ENCODE measurements at regions not wholly inside any gene's neighbourhood (a gene's known extent, or its start where the extent isn't known, plus 50 kb on each side); places are given as distances from the start of the nearest gene placed in this dataset.

DNA sequence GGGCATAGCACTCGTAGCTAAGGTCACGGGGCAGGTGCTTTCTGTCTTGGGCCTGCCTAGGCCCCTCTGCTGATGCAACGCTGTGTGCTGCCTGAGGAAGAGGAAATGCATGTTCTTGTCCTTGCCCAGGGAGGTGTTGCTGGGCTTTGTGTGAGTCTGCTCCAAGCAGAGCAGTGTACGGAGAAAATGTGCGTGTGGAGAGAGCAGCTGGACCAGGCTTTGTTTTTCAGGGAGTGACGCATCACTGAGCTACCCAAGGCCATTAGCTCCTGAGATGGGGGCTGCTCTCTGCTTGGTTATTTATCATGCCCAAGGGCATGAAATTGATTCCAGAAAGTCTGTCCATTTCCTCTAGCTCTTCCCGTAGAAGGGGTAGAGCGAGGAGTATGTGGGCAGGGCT, 82.9 kb upstream of the THY1 start:
- TF ChIP-seq, protein P1, sequence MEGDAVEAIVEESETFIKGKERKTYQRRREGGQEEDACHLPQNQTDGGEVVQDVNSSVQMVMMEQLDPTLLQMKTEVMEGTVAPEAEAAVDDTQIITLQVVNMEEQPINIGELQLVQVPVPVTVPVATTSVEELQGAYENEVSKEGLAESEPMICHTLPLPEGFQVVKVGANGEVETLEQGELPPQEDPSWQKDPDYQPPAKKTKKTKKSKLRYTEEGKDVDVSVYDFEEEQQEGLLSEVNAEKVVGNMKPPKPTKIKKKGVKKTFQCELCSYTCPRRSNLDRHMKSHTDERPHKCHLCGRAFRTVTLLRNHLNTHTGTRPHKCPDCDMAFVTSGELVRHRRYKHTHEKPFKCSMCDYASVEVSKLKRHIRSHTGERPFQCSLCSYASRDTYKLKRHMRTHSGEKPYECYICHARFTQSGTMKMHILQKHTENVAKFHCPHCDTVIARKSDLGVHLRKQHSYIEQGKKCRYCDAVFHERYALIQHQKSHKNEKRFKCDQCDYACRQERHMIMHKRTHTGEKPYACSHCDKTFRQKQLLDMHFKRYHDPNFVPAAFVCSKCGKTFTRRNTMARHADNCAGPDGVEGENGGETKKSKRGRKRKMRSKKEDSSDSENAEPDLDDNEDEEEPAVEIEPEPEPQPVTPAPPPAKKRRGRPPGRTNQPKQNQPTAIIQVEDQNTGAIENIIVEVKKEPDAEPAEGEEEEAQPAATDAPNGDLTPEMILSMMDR (IDR thresholded peaks at IDR 0.05) = no peak

DNA sequence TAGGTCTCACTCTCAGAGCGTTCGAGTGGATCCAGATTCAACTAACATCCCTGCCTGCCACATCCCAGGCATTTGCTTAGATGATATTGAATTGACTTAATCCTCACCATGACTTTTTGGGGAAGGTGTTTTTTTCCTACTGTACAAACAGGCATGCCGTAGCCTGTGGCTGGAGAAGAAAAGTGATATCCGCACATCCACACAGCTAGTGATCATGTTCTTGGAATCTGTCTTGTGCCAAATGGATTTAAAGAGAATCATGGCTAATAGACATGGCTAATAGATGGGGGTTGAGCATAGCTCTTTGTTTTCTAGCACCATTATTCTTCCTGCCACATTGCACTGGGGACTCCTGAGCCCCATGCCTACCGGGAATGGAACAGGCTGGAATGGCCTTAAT, 82.1 kb upstream of the THY1 start:
- TF ChIP-seq, protein P1 (IDR thresholded peaks at IDR 0.05) = no peak

DNA sequence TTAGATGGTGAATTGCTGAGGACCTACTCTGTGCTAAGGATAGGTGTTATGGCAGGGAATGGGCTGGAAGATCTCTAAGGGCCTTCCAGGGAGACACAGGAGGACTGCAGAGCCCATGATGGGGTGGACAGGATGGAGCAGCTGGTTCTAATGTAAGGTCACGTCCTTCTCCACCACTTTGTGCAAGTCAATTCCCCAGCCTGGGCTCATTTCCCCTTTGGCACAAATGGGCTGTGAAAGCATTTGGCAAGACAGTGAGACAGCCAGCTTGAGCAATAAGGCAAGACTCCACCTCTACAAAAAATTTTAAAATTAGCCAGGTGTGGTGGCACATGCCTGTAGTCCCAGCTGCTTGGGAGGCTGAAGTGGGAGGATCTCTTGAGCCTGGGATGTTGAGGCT, 81.4 kb upstream of the THY1 start:
- TF ChIP-seq, protein P1 (IDR thresholded peaks at IDR 0.05) = no peak

DNA sequence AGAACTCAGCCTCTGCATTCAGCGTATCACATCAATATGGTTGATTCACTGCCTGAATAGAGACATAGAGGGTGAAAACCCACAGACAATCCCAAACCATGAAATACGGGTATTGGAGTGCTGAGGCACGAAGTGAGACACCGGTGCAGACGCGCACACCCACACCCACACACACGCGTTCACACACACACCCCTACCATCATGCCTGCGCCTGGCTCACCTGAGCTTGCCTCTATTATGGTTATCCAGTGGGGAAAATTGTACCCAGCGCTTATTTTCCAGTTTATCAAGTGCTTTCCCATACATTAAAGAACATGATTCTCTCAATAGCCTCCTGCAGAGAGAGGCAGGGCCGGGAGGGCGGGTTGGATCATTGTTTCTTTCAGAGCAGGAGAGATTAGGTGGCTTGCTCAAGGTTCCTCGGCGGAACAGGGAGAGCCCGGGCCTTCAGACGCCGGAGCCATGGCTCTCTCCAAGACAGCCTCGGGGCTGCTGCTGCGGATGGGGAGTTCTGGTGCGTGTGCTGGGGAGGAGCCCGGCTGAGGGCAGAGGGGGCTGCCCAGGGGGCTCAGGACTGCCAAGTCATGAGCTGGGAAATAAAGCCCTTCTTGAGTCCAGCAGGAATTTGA, 78.9 kb upstream of the THY1 start:
- TF ChIP-seq, protein P1 (IDR thresholded peaks at IDR 0.05) = no peak

DNA sequence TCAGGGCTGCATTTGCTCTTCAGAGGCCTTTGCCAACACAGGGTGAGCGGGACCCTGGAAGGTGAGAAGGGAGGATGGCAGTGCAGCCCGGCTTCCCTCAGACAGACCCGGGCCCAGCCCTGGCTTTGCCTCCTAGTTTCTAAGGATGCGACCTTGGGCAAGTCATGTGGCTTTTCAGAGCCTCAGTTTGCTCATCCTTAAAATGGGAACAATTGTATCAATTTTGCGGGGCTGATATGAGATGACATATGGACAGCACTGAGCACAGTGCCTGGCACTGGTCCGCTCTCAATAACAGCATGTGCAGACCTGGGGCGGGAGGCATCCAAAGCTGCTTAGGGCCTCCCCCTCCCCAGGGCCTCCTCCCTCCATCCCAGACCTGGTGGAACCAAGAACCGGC, 74.7 kb upstream of the THY1 start:
- TF ChIP-seq, protein P1 (IDR thresholded peaks at IDR 0.05) = no peak

DNA sequence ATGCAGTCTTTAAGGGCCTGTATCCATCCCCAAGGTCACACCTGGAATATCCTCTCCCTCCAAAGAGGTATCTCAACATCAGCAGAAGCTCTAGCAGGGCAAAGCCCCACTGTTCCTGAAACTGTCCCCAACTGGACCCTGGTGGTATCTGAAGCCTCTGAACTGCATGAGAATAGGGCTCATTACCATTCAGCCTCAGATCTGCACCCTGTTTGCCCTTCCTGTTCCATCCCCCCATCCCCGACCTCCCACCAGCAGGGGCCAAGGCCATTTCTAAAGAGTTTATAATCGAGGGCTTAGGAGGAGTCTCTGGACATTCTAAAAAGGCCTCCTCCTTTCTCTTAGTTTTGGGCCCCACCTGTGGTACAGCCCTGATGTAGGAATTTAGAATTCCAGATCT, 74.0 kb upstream of the THY1 start:
- TF ChIP-seq, protein P1 (IDR thresholded peaks at IDR 0.05) = no peak

DNA sequence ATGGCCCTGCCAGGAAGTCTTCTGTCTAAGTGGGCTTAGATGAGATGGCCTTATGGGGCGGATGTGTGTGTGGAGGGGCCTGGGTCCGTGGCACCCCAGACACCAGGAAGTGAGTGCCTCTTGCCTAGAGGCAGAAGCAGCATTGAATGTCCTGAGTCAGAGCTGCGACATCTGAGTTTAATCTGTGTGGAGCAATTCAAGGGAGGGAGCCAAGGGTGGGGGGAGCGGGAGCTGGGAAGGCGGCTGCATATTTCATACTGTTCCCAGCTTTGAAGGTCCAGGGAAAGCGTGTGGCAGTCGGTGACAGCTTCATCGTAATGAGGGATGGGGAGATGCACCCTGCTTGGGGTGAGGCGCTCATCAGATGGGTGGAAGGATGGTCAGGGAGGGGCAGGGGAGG, 73.5 kb upstream of the THY1 start:
- TF ChIP-seq, protein P1 (IDR thresholded peaks at IDR 0.05) = no peak

DNA sequence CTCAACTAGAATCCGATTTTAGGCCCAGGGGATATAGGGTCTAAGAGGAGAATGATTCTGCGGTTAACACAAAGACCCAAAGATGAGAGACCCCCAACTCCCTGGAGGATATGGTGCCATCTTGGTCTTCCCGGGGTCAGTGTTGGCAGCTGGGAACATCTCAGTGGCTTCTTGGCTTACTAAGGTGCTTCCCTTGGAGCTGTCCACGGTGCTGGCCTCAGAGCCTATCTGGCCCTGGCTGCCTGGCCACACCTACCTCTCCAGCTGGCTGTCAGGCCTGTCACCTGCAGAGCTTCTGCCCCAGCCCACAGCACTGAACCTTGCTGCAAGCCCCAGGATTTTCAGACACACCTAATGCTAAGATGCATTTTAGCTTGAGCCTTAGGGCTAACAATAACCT, 70.7 kb upstream of the THY1 start:
- TF ChIP-seq, protein P1 (IDR thresholded peaks at IDR 0.05) = no peak

All from LNCAP (cell line).